ENCODE measurements at regions not wholly inside any gene's neighbourhood (a gene's known extent, or its start where the extent isn't known, plus 50 kb on each side); places are given as distances from the start of the nearest gene placed in this dataset.

DNA sequence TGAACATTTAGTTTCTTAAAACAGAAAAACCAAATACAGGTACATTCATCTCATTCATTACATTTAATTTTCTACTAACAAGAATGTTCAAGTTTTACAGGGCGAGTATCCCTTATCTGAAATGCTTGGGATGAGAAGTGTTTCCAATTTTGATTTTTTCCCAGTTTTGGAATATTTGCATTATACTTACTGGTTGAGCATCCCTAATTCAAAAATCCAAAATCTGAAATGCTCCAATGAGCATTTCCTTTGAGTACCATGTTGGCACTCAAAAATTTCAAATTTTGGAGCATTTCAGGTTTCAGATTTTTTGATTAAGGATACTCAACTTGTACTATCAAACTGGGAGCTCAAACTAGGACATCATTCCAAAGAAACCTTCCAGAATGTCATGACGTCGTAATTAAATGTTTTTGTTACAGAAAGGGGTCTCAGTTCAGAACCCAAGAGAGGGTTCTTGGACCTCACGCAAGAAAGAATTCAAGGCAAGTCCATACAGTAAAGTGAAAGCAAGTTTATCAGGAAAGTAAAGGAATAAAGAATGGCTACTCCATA, 90.8 kb upstream of the PIK3CG start:
- TF ChIP-seq, protein P1, sequence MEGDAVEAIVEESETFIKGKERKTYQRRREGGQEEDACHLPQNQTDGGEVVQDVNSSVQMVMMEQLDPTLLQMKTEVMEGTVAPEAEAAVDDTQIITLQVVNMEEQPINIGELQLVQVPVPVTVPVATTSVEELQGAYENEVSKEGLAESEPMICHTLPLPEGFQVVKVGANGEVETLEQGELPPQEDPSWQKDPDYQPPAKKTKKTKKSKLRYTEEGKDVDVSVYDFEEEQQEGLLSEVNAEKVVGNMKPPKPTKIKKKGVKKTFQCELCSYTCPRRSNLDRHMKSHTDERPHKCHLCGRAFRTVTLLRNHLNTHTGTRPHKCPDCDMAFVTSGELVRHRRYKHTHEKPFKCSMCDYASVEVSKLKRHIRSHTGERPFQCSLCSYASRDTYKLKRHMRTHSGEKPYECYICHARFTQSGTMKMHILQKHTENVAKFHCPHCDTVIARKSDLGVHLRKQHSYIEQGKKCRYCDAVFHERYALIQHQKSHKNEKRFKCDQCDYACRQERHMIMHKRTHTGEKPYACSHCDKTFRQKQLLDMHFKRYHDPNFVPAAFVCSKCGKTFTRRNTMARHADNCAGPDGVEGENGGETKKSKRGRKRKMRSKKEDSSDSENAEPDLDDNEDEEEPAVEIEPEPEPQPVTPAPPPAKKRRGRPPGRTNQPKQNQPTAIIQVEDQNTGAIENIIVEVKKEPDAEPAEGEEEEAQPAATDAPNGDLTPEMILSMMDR (conservative IDR thresholded peaks at IDR 0.05; ENCODE audit: low read depth, low read length), result no peak
- TF ChIP-seq MAZ (IDR thresholded peaks at IDR 0.05; ENCODE audit: borderline replicate concordance, low read depth, low read length) (no peak), POLR2A (IDR thresholded peaks at IDR 0.05; ENCODE audit: low read depth, low read length) (no peak), MAFK (IDR thresholded peaks at IDR 0.05; ENCODE audit: low read depth, low read length) (no peak), RFX5 (IDR thresholded peaks at IDR 0.05; ENCODE audit: low read depth, low read length) (no peak), FOS (IDR thresholded peaks at IDR 0.05; ENCODE audit: low read depth, low read length) (no peak), RAD21 (IDR thresholded peaks at IDR 0.05; ENCODE audit: low read length) (no peak), BHLHE40 (IDR thresholded peaks at IDR 0.05; ENCODE audit: low read depth, low read length) (no peak), CHD1 (IDR thresholded peaks at IDR 0.05; ENCODE audit: low read depth, low read length) (no peak), MXI1 (IDR thresholded peaks at IDR 0.05; ENCODE audit: borderline replicate concordance, low read depth, low read length) (no peak)
- TF ChIP-seq, protein P2, sequence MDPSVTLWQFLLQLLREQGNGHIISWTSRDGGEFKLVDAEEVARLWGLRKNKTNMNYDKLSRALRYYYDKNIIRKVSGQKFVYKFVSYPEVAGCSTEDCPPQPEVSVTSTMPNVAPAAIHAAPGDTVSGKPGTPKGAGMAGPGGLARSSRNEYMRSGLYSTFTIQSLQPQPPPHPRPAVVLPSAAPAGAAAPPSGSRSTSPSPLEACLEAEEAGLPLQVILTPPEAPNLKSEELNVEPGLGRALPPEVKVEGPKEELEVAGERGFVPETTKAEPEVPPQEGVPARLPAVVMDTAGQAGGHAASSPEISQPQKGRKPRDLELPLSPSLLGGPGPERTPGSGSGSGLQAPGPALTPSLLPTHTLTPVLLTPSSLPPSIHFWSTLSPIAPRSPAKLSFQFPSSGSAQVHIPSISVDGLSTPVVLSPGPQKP (IDR thresholded peaks at IDR 0.05; ENCODE audit: borderline replicate concordance, low read depth, low read length), result no peak
- TF ChIP-seq, protein P3, sequence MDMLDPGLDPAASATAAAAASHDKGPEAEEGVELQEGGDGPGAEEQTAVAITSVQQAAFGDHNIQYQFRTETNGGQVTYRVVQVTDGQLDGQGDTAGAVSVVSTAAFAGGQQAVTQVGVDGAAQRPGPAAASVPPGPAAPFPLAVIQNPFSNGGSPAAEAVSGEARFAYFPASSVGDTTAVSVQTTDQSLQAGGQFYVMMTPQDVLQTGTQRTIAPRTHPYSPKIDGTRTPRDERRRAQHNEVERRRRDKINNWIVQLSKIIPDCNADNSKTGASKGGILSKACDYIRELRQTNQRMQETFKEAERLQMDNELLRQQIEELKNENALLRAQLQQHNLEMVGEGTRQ (IDR thresholded peaks at IDR 0.05; ENCODE audit: low read depth, low read length), result no peak
